Pancreas (tissue), 10 donors: ENCODE measurements at regions not wholly inside any gene's neighbourhood (a gene's known extent, or its start where the extent isn't known, plus 50 kb on each side); places are given as distances from the start of the nearest gene placed in this dataset.

Experiments
- ATAC-seq, 4 donors: fragments of 200-7000 bp; cut with Tn5 transposase; one replicate each; pipeline versions ENCODE4 v1.8.0 to v1.9.1; 2020; ENCODE audit warnings: mild to moderate bottlenecking in 4 of 4, moderate library complexity in 4 of 4
- DNase-seq, 6 donors: peaks; one replicate each; pipeline ENCODE4 v3.0.0-alpha.2; 2020
- FAIRE-seq: peaks from 2 replicates; lab custom pipeline; 2012; peaks lifted over from hg19 to GRCh38; lab: Jason Lieb, UNC
- H3K27ac ChIP-seq, 4 donors: fragments of 200-600 bp; sonication (generic); 1 replicate in 3 of 4; 2 replicates in 1 of 4; pipeline versions ENCODE4 v1.5.0 to v1.8.0; 2020
- H3K27me3 ChIP-seq, 4 donors: fragments of 200-600 bp; one replicate each; pipeline ENCODE4 v1.8.0; 2021
- H3K36me3 ChIP-seq, 3 donors: fragments of 200-600 bp; sonication (generic) in 1 of 3; one replicate each; pipeline versions ENCODE4 v1.5.0 to v1.8.0; 2020 to 2021
- H3K4me1 ChIP-seq, 3 donors: fragments of 200-600 bp; one replicate each; pipeline ENCODE4 v1.8.0; 2021
- H3K4me3 ChIP-seq, 4 donors: fragments of 200-600 bp; sonication (generic) in 2 of 4; one replicate each; pipeline versions ENCODE4 v1.5.0 to v1.8.0; 2020 to 2021
- H3K9me3 ChIP-seq, 4 donors: fragments of 200-600 bp; one replicate each; pipeline ENCODE4 v1.8.0; 2021
- WGBS, 2 donors: extraction: QIAGEN DNeasy Blood & Tissue Kit; methylation state at CpG; one replicate each; pipeline ENCODE4 v1.1.7; 2013; 5-methylcytosine and 5-hydroxymethylcytosine counted together
- intact Hi-C, 3 donors: fragments of 100-400 bp; cut with DNase I; formaldehyde crosslinking; loops; one replicate each; pipeline versions ENCODE4 v1.11.1 to v1.14.2; 2022
- TF ChIP-seq, protein P1 (sequence below), 4 donors: fragments of 200-600 bp; sonication (generic) in 3 of 4; IDR thresholded peaks; one replicate each; pipeline versions ENCODE4 v1.5.0 to v1.8.0; 2021; ENCODE audit warnings: antibody characterized with exemption in 4 of 4
- donor health status: healthy with polysubstance abuse.
- donor health status: DM: no; HTN: no; CAD: no; lungs with moderate emphysema.
- donor health status: DM: no; HTN: no; CAD: no.
- donor health status: control.
- donor health status: control.
- donor health status: Bipolar disorder and iron deficiency.
- donor health status: DM: yes; HTN: yes; CAD: no.
- donor health status: DM: no; HTN: no; CAD: no.
- donor health status: DM: no; HTN: no; CAD: no.
- donor health status: DM: yes; HTN: yes; CAD: no.

DNA sequence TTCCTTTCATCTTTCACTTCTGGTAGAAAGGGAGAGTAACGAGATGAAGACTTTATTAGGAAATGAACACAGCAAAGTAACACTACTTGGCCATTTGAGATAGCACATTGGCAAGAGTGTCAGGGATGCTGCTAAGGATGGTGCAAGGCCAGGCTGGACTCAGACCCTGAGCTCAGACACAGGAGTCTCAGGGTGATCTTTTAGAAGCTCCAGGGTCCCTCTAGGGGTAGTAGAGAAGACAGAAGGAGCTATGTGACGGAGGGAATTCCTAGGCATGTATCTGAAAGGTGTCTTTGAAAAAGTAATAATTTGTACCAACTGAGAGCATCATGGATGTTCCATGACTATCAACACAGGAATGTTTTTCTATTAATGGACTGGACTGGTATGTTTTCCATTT, 436.5 kb downstream of the DHX35 start:
- Histone ChIP-seq H3K27me3 (no peaks in the 10 kb centered on the region), H3K27ac (no peak overlapping the region), H3K9me3 (no peaks in the 10 kb centered on the region), H3K4me1 (no peaks in the 10 kb centered on the region), H3K4me3 (no peak overlapping the region), H3K36me3 (no peaks in the 10 kb centered on the region)
- no peak for DNase-seq
- no peak for FAIRE-seq
- no peak for ATAC-seq
- WGBS, 2 donors, result 45 to 62% methylated on average over 2 of the region's 2 CpGs
- TF ChIP-seq, protein P1, sequence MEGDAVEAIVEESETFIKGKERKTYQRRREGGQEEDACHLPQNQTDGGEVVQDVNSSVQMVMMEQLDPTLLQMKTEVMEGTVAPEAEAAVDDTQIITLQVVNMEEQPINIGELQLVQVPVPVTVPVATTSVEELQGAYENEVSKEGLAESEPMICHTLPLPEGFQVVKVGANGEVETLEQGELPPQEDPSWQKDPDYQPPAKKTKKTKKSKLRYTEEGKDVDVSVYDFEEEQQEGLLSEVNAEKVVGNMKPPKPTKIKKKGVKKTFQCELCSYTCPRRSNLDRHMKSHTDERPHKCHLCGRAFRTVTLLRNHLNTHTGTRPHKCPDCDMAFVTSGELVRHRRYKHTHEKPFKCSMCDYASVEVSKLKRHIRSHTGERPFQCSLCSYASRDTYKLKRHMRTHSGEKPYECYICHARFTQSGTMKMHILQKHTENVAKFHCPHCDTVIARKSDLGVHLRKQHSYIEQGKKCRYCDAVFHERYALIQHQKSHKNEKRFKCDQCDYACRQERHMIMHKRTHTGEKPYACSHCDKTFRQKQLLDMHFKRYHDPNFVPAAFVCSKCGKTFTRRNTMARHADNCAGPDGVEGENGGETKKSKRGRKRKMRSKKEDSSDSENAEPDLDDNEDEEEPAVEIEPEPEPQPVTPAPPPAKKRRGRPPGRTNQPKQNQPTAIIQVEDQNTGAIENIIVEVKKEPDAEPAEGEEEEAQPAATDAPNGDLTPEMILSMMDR (IDR thresholded peaks at IDR 0.05), result no peak
- intact Hi-C loops, result no loop called here

DNA sequence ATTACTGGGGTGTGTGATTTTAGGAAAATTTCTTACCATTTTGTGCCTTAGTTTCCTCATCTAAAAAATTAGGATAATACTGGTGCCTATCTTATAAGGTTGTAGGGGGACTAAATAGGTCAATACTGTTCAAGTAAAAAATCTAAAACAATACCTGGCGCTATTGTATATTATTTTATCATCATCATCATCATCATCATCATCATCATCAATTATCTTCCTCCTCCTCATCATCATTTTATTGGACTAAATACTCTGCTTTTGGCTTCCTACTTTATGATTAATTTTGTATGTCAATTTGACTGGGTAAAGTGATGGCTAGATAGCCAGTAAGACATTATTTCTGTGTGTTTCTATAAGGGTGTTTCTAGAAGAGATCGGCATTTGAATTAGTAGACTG, 435.5 kb downstream of the DHX35 start:
- FAIRE-seq (no peak), ATAC-seq (no peak), DNase-seq (no peak)
- no peaks in the 10 kb centered on the region for H3K27me3 ChIP-seq
- H3K36me3 ChIP-seq, result no peaks in the 10 kb centered on the region
- intact Hi-C loops, result no loop called here
- 90 to 91% methylated on average over 2 of the region's 2 CpGs for WGBS, 2 donors
- H3K27ac ChIP-seq, result no peak overlapping the region
- no peaks in the 10 kb centered on the region for H3K9me3 ChIP-seq
- H3K4me1 ChIP-seq, result no peaks in the 10 kb centered on the region
- no peak overlapping the region for H3K4me3 ChIP-seq
- TF ChIP-seq, protein P1 (IDR thresholded peaks at IDR 0.05), result no peak

DNA sequence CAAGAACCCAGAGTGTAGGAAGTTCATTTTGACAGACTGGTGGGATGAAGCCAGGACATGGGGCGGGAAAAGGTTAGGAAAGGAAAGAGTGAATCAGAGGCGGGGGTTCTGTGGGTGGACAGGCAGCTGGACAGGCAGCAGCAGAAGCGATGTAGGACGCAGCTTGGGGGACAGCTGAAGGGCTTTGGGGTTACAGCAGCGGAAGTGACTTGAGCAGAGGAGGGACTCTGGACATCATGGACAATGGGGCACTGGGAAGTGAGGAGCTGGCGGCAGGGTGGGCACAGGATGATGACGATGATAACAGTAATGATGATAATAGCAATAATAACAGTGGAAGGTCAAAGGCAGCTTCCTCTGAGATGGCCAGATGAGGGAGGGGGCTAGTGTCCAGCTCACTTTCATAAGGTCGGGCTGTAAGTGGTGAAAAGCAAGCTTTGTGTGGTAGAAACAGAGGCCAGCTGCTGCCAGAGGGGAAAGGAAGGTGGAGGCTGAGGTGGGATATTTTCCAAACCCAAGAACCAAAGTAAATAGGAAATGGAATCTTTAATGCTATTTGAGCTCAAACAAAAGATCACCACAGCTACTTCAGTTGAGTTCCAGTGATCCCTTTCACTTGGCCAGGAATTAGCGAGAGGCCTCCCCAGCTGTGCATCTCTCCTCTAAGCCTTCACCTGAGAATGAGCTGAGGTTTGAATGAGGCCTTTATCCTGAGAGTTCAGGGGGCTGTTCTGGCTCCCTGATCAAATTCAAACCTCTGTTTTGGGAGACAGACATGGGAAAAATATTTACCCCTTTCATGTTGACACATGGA, 433.5 kb downstream of the DHX35 start:
- WGBS, 2 donors, result 59 to 66% methylated on average over 9 of the region's 9 CpGs

DNA sequence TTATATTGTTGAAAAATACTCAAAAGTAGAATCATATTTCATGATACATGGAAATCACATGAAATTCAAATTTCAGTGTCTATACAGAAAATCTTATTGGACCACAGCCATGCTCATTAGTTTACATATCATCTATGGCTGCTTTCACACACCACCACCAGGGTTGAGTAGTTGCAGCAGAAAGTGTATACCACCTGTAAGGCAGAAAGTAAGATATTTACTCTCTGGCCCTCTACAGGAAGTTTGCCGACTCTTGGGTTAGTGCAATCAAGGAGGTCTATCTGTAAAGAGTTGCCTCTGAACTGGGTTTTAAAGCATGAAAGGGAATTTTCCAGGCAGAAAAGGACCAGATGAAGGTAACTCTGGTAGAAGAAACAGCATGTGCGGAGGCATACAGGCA, 432.3 kb downstream of the DHX35 start:
- no peak for ATAC-seq
- no peak for DNase-seq
- H3K27me3 ChIP-seq, result no peaks in the 10 kb centered on the region
- H3K27ac ChIP-seq, result no peak overlapping the region
- H3K4me1 ChIP-seq, result no peaks in the 10 kb centered on the region
- H3K9me3 ChIP-seq, result no peaks in the 10 kb centered on the region
- no peak for FAIRE-seq
- 72 to 84% methylated on average over 2 of the region's 2 CpGs for WGBS, 2 donors
- H3K36me3 ChIP-seq, result no peaks in the 10 kb centered on the region
- H3K4me3 ChIP-seq, result no peak overlapping the region
- TF ChIP-seq, protein P1 (IDR thresholded peaks at IDR 0.05), result no peak
- intact Hi-C loops, result no loop called here

More for the DNA sequence above, 433.5 kb downstream of the DHX35 start:
- ATAC-seq, result no peak
- H3K27me3 ChIP-seq, result no peaks in the 10 kb centered on the region
- TF ChIP-seq, protein P1 (IDR thresholded peaks at IDR 0.05), result no peak
- no peaks in the 10 kb centered on the region for H3K4me1 ChIP-seq
- DNase-seq, result no peak
- no peak overlapping the region for H3K4me3 ChIP-seq
- no peak for FAIRE-seq
- no peaks in the 10 kb centered on the region for H3K9me3 ChIP-seq
- H3K36me3 ChIP-seq, result no peaks in the 10 kb centered on the region
- no peak overlapping the region for H3K27ac ChIP-seq
- intact Hi-C loops, result no loop called here

DNA sequence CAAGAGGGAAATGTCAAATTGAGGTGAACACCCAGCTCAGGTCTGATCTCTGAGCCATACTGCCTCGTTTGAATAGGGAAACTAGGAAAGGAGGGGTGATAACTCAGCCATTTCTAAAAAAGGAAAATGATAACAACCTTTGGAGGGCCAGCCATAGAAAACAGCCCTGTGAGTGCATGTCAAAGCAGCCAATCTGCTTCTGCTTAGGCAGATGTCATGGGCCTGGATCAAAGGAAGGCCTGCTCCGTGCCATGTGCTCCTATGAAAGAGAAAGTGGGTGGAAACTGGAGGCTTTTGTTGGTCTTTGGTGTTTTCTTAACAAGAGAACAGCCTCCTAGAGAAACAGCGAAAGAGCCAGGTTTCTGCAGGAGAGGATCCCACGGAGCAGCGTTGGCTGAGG, 428.0 kb downstream of the DHX35 start:
- DNase-seq (no peak), FAIRE-seq (no peak), ATAC-seq (no peak)
- Histone ChIP-seq H3K9me3 (no peaks in the 10 kb centered on the region), H3K27me3 (no peaks in the 10 kb centered on the region), H3K27ac (no peak overlapping the region), H3K36me3 (no peaks in the 10 kb centered on the region), H3K4me3 (no peak overlapping the region), H3K4me1 (no peaks in the 10 kb centered on the region)
- TF ChIP-seq, protein P1 (IDR thresholded peaks at IDR 0.05), result no peak
- intact Hi-C loops, result no loop called here
- WGBS, 2 donors, result 62 to 64% methylated on average over 5 of the region's 5 CpGs
